Neural progenitor cell (in vitro differentiated cells): ENCODE measurements at regions not wholly inside any gene's neighbourhood (a gene's known extent, or its start where the extent isn't known, plus 50 kb on each side); places are given as distances from the start of the nearest gene placed in this dataset.

ENCODE experiments used
- EZH2 ChIP-seq: fragments of 200-600 bp; sonication (generic); IDR thresholded peaks from 2 replicates; pipeline ENCODE4 v1.6.1; 2017; ENCODE audit warnings: antibody characterized with exemption, mild to moderate bottlenecking, moderate library complexity
- EZH2phosphoT487 ChIP-seq: fragments of 200-600 bp; sonication (generic); IDR thresholded peaks from 2 replicates; pipeline ENCODE4 v1.6.1; 2017; ENCODE audit warnings: antibody characterized with exemption
- TF ChIP-seq, protein P1 (sequence below): fragments of 200-600 bp; sonication (generic); IDR thresholded peaks from 2 replicates; pipeline ENCODE4 v1.5.1; 2017; ENCODE audit warnings: antibody characterized with exemption, mild to moderate bottlenecking

DNA sequence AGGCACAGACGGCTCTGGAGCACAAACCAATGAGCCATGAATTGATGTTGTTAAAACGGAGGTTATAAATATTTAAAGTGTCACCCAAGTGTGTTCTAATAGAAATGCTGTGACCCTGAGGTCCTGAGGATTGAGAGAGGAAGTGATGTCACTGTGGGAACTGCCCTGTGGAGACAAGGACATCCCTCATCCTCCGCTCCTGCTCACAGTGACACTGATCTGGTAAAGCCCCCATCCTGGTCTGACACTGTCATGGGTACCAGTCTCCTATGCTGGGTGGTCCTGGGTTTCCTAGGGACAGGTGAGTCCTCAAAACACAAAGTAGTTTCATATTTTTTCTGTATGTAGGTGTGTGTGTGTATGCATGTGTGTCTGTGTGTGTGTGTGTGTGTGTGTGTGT, 237.9 kb upstream of the PRSS1 start:
- TF ChIP-seq, protein P1, sequence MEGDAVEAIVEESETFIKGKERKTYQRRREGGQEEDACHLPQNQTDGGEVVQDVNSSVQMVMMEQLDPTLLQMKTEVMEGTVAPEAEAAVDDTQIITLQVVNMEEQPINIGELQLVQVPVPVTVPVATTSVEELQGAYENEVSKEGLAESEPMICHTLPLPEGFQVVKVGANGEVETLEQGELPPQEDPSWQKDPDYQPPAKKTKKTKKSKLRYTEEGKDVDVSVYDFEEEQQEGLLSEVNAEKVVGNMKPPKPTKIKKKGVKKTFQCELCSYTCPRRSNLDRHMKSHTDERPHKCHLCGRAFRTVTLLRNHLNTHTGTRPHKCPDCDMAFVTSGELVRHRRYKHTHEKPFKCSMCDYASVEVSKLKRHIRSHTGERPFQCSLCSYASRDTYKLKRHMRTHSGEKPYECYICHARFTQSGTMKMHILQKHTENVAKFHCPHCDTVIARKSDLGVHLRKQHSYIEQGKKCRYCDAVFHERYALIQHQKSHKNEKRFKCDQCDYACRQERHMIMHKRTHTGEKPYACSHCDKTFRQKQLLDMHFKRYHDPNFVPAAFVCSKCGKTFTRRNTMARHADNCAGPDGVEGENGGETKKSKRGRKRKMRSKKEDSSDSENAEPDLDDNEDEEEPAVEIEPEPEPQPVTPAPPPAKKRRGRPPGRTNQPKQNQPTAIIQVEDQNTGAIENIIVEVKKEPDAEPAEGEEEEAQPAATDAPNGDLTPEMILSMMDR: no peak
- TF ChIP-seq EZH2: no peak
- no peak for TF ChIP-seq EZH2phosphoT487
